SK-N-MC (cell line): ENCODE measurements at regions not wholly inside any gene's neighbourhood (a gene's known extent, or its start where the extent isn't known, plus 50 kb on each side); places are given as distances from the start of the nearest gene placed in this dataset.

Source experiments
- EZH2 ChIP-seq: fragments of 200-600 bp; sonication (generic); IDR thresholded peaks from one replicate; pipeline ENCODE4 v1.6.1; 2017; ENCODE audit warnings: antibody characterized with exemption
- FOXP2 ChIP-seq: optimal IDR thresholded peaks from 2 replicates; pipeline ENCODE3; 2011; ENCODE audit warnings: mild to moderate bottlenecking, moderate library complexity; ENCODE audit not compliant: insufficient read depth; ENCODE audit errors: extremely low read length, control extremely low read depth
- POLR2AphosphoS5 ChIP-seq: IDR thresholded peaks from 2 replicates; pipeline ENCODE4 v1.6.1; 2012; ENCODE audit warnings: mild to moderate bottlenecking, low read depth, low read length, borderline replicate concordance

DNA sequence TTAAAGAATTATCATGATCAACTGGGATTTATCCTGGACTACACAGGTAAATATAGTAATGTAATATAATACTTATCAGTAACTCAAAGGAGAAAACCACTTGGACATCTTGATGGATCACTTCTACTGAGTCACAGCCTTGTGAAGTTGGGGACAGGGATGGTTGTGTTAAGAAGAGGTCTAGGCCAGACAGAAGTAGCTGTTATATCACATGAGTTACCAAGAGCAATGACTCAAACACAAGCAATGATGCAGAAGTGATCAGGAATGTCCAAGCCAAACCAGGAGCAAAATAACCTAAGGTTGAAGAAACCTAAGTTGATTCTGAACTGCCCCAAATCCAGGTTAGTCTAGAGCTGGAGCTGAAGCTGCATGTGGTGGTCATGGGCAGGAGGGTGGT is 424.5 kb upstream of the DAB1 start:
- TF ChIP-seq POLR2AphosphoS5 (no peak), FOXP2 (no peak), EZH2 (no peak)
